ENCODE measurements at regions not wholly inside any gene's neighbourhood (a gene's known extent, or its start where the extent isn't known, plus 50 kb on each side); places are given as distances from the start of the nearest gene placed in this dataset.

DNA sequence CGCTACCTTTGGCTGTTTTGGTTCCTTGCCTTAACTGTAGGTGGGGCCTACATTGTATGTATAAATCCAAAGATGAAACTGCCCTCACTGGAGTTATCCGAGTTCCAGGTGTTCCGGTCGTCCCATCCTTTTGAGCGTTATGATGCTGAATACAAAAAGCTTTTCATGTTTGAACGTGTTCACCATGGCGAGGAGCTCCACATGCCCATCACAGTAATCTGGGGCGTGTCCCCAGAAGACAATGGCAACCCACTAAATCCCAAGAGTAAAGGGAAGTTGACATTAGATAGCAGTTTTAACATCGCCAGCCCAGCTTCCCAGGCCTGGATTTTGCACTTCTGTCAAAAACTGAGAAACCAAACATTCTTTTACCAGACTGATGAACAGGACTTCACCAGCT is 139.5 kb downstream of the TLR5 start:
- Histone ChIP-seq H3K4me2 (ENCODE audit: control insufficient read depth, extremely low read depth, insufficient read depth, low read depth, low read length) (no peak overlapping the region), H3K27ac (ENCODE audit: control insufficient read depth, insufficient read depth, low read length) (no peak overlapping the region), H4K20me1 (ENCODE audit: control insufficient read depth, extremely low read depth, insufficient read depth, low read length) (no peaks in the 10 kb centered on the region), H3K4me1 (ENCODE audit: control insufficient read depth, extremely low read depth, insufficient read depth, low read length) (peaks cover 4% of the 10 kb centered on the region), H2AFZ (ENCODE audit: control insufficient read depth, low read length) (no peak overlapping the region), H3K4me3 (ENCODE audit: control insufficient read depth in 2 of 3, extremely low read depth in 1 of 3, insufficient read depth in 2 of 3, low read depth in 1 of 3, low read length in 3 of 3) (no peak overlapping the region), H3K36me3 (ENCODE audit: control insufficient read depth in 2 of 2, extremely low read depth in 1 of 2, insufficient read depth in 2 of 2, low read length in 2 of 2) (no peaks in the 10 kb centered on the region), H3K27me3 (ENCODE audit: control insufficient read depth, extremely low read depth, insufficient read depth, low read length) (no peaks in the 10 kb centered on the region), H3K9ac (ENCODE audit: control insufficient read depth, extremely low read depth, insufficient read depth, low read length) (no peak overlapping the region), H3K9me1 (ENCODE audit: control insufficient read depth, extremely low read depth, insufficient read depth, low read length) (no peaks in the 10 kb centered on the region), H3K9me3 (ENCODE audit: control insufficient read depth, low read depth, low read length) (no peaks in the 10 kb centered on the region), H3K79me2 (ENCODE audit: control insufficient read depth, insufficient read depth, low read length) (no peaks in the 10 kb centered on the region)
- dilution Hi-C loops (cut with MboI; ENCODE audit: extremely low pct_ligation_motif_present, low sequenced_read_pairs): no loop called here
- TF ChIP-seq, protein P1, sequence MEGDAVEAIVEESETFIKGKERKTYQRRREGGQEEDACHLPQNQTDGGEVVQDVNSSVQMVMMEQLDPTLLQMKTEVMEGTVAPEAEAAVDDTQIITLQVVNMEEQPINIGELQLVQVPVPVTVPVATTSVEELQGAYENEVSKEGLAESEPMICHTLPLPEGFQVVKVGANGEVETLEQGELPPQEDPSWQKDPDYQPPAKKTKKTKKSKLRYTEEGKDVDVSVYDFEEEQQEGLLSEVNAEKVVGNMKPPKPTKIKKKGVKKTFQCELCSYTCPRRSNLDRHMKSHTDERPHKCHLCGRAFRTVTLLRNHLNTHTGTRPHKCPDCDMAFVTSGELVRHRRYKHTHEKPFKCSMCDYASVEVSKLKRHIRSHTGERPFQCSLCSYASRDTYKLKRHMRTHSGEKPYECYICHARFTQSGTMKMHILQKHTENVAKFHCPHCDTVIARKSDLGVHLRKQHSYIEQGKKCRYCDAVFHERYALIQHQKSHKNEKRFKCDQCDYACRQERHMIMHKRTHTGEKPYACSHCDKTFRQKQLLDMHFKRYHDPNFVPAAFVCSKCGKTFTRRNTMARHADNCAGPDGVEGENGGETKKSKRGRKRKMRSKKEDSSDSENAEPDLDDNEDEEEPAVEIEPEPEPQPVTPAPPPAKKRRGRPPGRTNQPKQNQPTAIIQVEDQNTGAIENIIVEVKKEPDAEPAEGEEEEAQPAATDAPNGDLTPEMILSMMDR (optimal IDR thresholded peaks at IDR 0.05 in 1 of 3, IDR thresholded peaks at IDR 0.05 in 1 of 3, conservative IDR thresholded peaks at IDR 0.05 in 1 of 3; ENCODE audit: extremely low read depth in 1 of 3, insufficient read depth in 2 of 3, low read length in 3 of 3): no peak
- no peak for TF ChIP-seq EZH2 (IDR thresholded peaks at IDR 0.05; ENCODE audit: low read length)
- DNase-seq (ENCODE audit: low read depth, low spot score): no peak
- no peak for FAIRE-seq

DNA sequence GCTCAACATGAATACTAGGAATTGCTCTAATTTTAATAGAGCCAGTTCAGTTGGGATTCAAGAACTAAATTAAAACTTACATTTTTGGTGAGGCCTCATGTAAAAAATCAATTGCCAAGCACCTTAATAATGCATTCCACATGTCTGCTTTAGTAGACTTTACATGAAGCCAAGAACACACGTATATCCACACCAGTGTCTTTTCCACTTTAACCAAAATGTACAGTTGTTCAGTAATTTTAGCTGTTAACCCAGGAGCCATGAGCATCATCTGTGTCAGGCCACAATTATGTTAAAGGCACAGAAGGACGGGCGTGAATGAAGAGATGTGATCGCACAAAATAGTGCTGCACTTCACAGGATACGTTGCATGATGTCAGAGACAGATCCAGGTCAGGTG is 136.7 kb downstream of the TLR5 start:
- Histone ChIP-seq H3K27ac (ENCODE audit: control insufficient read depth, insufficient read depth, low read length) (no peak overlapping the region), H3K4me1 (ENCODE audit: control insufficient read depth, extremely low read depth, insufficient read depth, low read length) (peaks cover 8% of the 10 kb centered on the region), H3K9me3 (ENCODE audit: control insufficient read depth, low read depth, low read length) (no peaks in the 10 kb centered on the region), H3K27me3 (ENCODE audit: control insufficient read depth, extremely low read depth, insufficient read depth, low read length) (no peaks in the 10 kb centered on the region), H3K36me3 (ENCODE audit: control insufficient read depth in 2 of 2, extremely low read depth in 1 of 2, insufficient read depth in 2 of 2, low read length in 2 of 2) (no peaks in the 10 kb centered on the region), H3K9me1 (ENCODE audit: control insufficient read depth, extremely low read depth, insufficient read depth, low read length) (no peaks in the 10 kb centered on the region), H2AFZ (ENCODE audit: control insufficient read depth, low read length) (no peak overlapping the region), H3K4me3 (ENCODE audit: control insufficient read depth in 2 of 3, extremely low read depth in 1 of 3, insufficient read depth in 2 of 3, low read depth in 1 of 3, low read length in 3 of 3) (no peak overlapping the region), H3K9ac (ENCODE audit: control insufficient read depth, extremely low read depth, insufficient read depth, low read length) (no peak overlapping the region), H3K79me2 (ENCODE audit: control insufficient read depth, insufficient read depth, low read length) (no peaks in the 10 kb centered on the region), H4K20me1 (ENCODE audit: control insufficient read depth, extremely low read depth, insufficient read depth, low read length) (no peaks in the 10 kb centered on the region), H3K4me2 (ENCODE audit: control insufficient read depth, extremely low read depth, insufficient read depth, low read depth, low read length) (no peak overlapping the region)
- dilution Hi-C loops (cut with MboI; ENCODE audit: extremely low pct_ligation_motif_present, low sequenced_read_pairs): no loop called here
- no peak for TF ChIP-seq EZH2 (IDR thresholded peaks at IDR 0.05; ENCODE audit: low read length)
- TF ChIP-seq, protein P1 (optimal IDR thresholded peaks at IDR 0.05 in 1 of 3, IDR thresholded peaks at IDR 0.05 in 1 of 3, conservative IDR thresholded peaks at IDR 0.05 in 1 of 3; ENCODE audit: extremely low read depth in 1 of 3, insufficient read depth in 2 of 3, low read length in 3 of 3): no peak
- FAIRE-seq: no peak
- no peak for DNase-seq (ENCODE audit: low read depth, low spot score)

Data from keratinocyte (primary cell).